ENCODE measurements at regions not wholly inside any gene's neighbourhood (a gene's known extent, or its start where the extent isn't known, plus 50 kb on each side); places are given as distances from the start of the nearest gene placed in this dataset.

DNA sequence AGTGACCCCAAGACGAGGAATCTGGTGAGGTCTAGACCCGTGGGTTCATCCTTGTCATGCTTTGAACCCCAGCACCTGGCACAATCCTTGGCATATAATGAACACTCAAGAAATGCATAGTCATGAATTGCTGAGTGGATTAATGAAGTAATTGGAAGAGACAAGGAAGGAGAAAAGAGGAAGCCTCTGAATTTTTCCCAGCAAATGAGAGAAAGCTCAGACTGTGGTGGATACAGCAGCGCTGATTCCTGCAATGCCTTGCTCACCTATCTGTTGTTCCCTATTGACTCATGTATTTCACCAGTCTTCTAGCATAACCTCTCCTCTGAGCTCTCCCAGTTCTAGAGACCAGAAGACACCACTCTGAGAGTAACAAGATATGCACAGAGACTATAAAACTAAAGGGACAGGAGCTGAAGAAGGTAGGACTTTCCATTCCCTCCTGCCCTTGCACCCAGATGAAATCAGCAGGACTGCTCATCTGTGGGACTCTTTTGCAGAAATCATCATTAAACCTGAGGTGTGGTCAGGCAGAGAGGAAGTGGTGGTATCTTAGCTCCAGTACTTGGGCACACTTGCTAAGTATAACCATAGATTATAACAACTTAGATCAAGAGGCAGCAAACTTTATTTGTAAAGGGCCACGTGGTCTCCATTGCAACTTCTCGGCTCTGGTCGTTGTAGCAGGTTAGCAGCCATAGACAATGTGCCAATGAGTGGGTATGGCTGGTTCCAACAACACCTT lies 102.8 kb downstream of the MAF start:
- CTCF ChIA-PET: no interaction called here
- peaks cover 3% of the 10 kb centered on the region; the same call in 1 of the 2 replicates for H3K9me3 ChIP-seq
- no TSS peak for BruUV-seq (replicated peaks)

GRCh38 chr16:79493911-79494310 lies 106.6 kb downstream of the MAF start:
- DNase-seq: no peak
- no TSS peak for BruUV-seq (replicated peaks)
- TF ChIP-seq CTCF (IDR thresholded peaks at IDR 0.05; ENCODE audit: insufficient read depth in 1 of 2, low read depth in 1 of 2, low read length in 1 of 2, severe bottlenecking in 1 of 2, unreplicated experiment in 1 of 2): no peak
- Mint-ChIP-seq H3K27ac (ENCODE audit: unreplicated experiment) (no peak overlapping the region), H3K9me3 (ENCODE audit: unreplicated experiment) (peaks cover 10% of the 10 kb centered on the region), H3K4me3 (ENCODE audit: unreplicated experiment) (no peak overlapping the region), H3K27me3 (ENCODE audit: insufficient read depth, unreplicated experiment) (peaks cover 23% of the 10 kb centered on the region), H3K36me3 (ENCODE audit: insufficient read depth, unreplicated experiment) (no peaks in the 10 kb centered on the region), H3K4me1 (ENCODE audit: low read depth, unreplicated experiment) (no peaks in the 10 kb centered on the region)
- ChIA-PET POLR2A (no interaction called here), CTCF (interaction anchor here (0.7 kb wide), 1 partner anchor 607 kb away, joined by 4 read pairs; no protein-coding TSS in a partner anchor)
- H3K9me3 ChIP-seq: peaks cover 3% of the 10 kb centered on the region; the same call in 1 of the 2 replicates
- no peaks in the 10 kb centered on the region for H3K4me1 ChIP-seq
- no peak overlapping the region for H3K4me3 ChIP-seq (ENCODE audit: low read depth, low read length)
- intact Hi-C loops (cut with micrococcal nuclease; ENCODE audit: unreplicated experiment): no loop called here
- H3K36me3 ChIP-seq (ENCODE audit: control insufficient read depth, insufficient read depth, low read length): no peaks in the 10 kb centered on the region
- H3K27me3 ChIP-seq (replicated peaks; ENCODE audit: control insufficient read depth, insufficient read depth, low read length): no peaks in the 10 kb centered on the region; the same call in 1 of the 2 replicates

More for the DNA sequence above, 102.8 kb downstream of the MAF start:
- Mint-ChIP-seq H3K36me3 (ENCODE audit: insufficient read depth, unreplicated experiment) (no peaks in the 10 kb centered on the region), H3K27me3 (ENCODE audit: insufficient read depth, unreplicated experiment) (peaks cover 4% of the 10 kb centered on the region), H3K27ac (ENCODE audit: unreplicated experiment) (no peak overlapping the region), H3K9me3 (ENCODE audit: unreplicated experiment) (peaks cover 10% of the 10 kb centered on the region), H3K4me3 (ENCODE audit: unreplicated experiment) (no peak overlapping the region), H3K4me1 (ENCODE audit: low read depth, unreplicated experiment) (no peaks in the 10 kb centered on the region)
- POLR2A ChIA-PET: no interaction called here
- no peaks in the 10 kb centered on the region; the same call in 1 of the 2 replicates for H3K27me3 ChIP-seq (replicated peaks; ENCODE audit: control insufficient read depth, insufficient read depth, low read length)
- DNase-seq: no peak
- no peaks in the 10 kb centered on the region for H3K36me3 ChIP-seq (ENCODE audit: control insufficient read depth, insufficient read depth, low read length)
- intact Hi-C loops (cut with micrococcal nuclease; ENCODE audit: unreplicated experiment): no loop called here
- H3K4me1 ChIP-seq: no peaks in the 10 kb centered on the region
- H3K4me3 ChIP-seq (ENCODE audit: low read depth, low read length): no peak overlapping the region
- TF ChIP-seq CTCF (IDR thresholded peaks at IDR 0.05; ENCODE audit: insufficient read depth in 1 of 2, low read depth in 1 of 2, low read length in 1 of 2, severe bottlenecking in 1 of 2, unreplicated experiment in 1 of 2): no peak

DNA sequence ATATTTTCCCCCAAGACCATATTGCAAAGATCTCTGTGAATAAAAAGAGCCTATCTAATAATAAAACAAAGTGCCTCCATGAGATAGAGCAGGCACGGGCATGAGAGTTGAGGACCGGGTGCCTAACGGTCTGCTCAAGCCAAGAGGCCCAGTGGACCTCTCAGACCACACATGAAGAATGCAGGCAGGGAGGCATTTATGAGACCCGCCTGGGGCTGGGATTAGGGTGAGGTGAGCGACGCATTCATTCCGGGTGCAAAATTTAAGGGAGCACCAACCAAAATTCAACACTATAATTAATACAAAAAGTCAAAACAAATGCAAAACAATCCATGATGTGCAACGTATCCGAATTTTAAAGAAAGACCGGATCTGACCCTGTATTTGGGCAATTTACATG lies 108.5 kb downstream of the MAF start:
- H3K27ac Mint-ChIP-seq (ENCODE audit: unreplicated experiment): no peak overlapping the region
- no peaks in the 10 kb centered on the region for H3K36me3 Mint-ChIP-seq (ENCODE audit: insufficient read depth, unreplicated experiment)
- H3K4me1 Mint-ChIP-seq (ENCODE audit: low read depth, unreplicated experiment): no peaks in the 10 kb centered on the region
- ChIA-PET CTCF (no interaction called here), POLR2A (no interaction called here)
- no peak for TF ChIP-seq CTCF (IDR thresholded peaks at IDR 0.05; ENCODE audit: insufficient read depth in 1 of 2, low read depth in 1 of 2, low read length in 1 of 2, severe bottlenecking in 1 of 2, unreplicated experiment in 1 of 2)
- no peak overlapping the region for H3K4me3 Mint-ChIP-seq (ENCODE audit: unreplicated experiment)
- BruUV-seq (replicated peaks): no TSS peak
- H3K4me1 ChIP-seq: no peaks in the 10 kb centered on the region
- peaks cover 10% of the 10 kb centered on the region for H3K9me3 Mint-ChIP-seq (ENCODE audit: unreplicated experiment)
- intact Hi-C loops (cut with micrococcal nuclease; ENCODE audit: unreplicated experiment): no loop called here
- peaks cover 24% of the 10 kb centered on the region for H3K27me3 Mint-ChIP-seq (ENCODE audit: insufficient read depth, unreplicated experiment)
- no peak overlapping the region for H3K4me3 ChIP-seq (ENCODE audit: low read depth, low read length)
- no peak for DNase-seq
- no peaks in the 10 kb centered on the region; the same call in 1 of the 2 replicates for H3K27me3 ChIP-seq (replicated peaks; ENCODE audit: control insufficient read depth, insufficient read depth, low read length)
- H3K9me3 ChIP-seq: peaks cover 3% of the 10 kb centered on the region; the same call in 1 of the 2 replicates
- no peaks in the 10 kb centered on the region for H3K36me3 ChIP-seq (ENCODE audit: control insufficient read depth, insufficient read depth, low read length)
